SK-N-SH treated with all-trans-retinoic acid at 6 μM for 48 hours (cell line): ENCODE measurements at regions not wholly inside any gene's neighbourhood (a gene's known extent, or its start where the extent isn't known, plus 50 kb on each side); places are given as distances from the start of the nearest gene placed in this dataset.

Source experiments
- GLIS3 ChIP-seq: fragments of 250-450 bp; sonication (Bioruptor Pico); IDR thresholded peaks from 2 replicates; pipeline ENCODE4 v1.5.0; 2020; ENCODE audit warnings: mild to moderate bottlenecking, moderate library complexity
- OSR1 ChIP-seq: fragments of 250-450 bp; sonication (Bioruptor Pico); IDR thresholded peaks from 2 replicates; pipeline ENCODE4 v1.8.0; 2022; ENCODE audit warnings: moderate library complexity, mild to moderate bottlenecking, inconsistent platforms
- POU6F1 ChIP-seq: fragments of 250-450 bp; sonication (Bioruptor Pico); IDR thresholded peaks from 2 replicates; pipeline ENCODE4 v1.8.0; 2021; ENCODE audit warnings: low read depth, mild to moderate bottlenecking, moderate library complexity, borderline replicate concordance
- PPARA ChIP-seq: fragments of 250-450 bp; sonication (Bioruptor Pico); IDR thresholded peaks from 2 replicates; pipeline ENCODE4 v1.5.0; 2020; ENCODE audit warnings: mild to moderate bottlenecking, borderline replicate concordance
- SNAI2 ChIP-seq: fragments of 250-450 bp; sonication (Bioruptor Pico); IDR thresholded peaks from 2 replicates; pipeline ENCODE4 v1.5.0; 2020; ENCODE audit warnings: mild to moderate bottlenecking, moderate library complexity
- TCF4 ChIP-seq: fragments of 250-450 bp; sonication (Bioruptor Pico); IDR thresholded peaks from 2 replicates; pipeline ENCODE4 v1.8.0; 2021; ENCODE audit warnings: mild to moderate bottlenecking, moderate library complexity, borderline replicate concordance
- TOX ChIP-seq: fragments of 250-450 bp; sonication (Bioruptor Pico); IDR thresholded peaks from 2 replicates; pipeline ENCODE4 v1.8.0; 2021; ENCODE audit warnings: mild to moderate bottlenecking, moderate library complexity, borderline replicate concordance
- ZC3H10 ChIP-seq: fragments of 250-450 bp; sonication (Bioruptor Pico); IDR thresholded peaks from 2 replicates; pipeline ENCODE4 v1.5.1; 2021; ENCODE audit warnings: mild to moderate bottlenecking, moderate library complexity
- ZFP3 ChIP-seq: fragments of 250-450 bp; sonication (Bioruptor Pico); IDR thresholded peaks from 2 replicates; pipeline ENCODE4 v1.5.0; 2020; ENCODE audit warnings: mild to moderate bottlenecking, moderate library complexity
- ZNF565 ChIP-seq: fragments of 450-650 bp; formaldehyde crosslinking; conservative IDR thresholded peaks from 2 replicates; pipeline ENCODE4 v1.5.0; 2020; ENCODE audit warnings: low read depth, mild to moderate bottlenecking, moderate library complexity
- TF ChIP-seq, protein P1 (sequence below): fragments of 250-450 bp; sonication (Bioruptor Pico); IDR thresholded peaks from 2 replicates; pipeline ENCODE4 v1.5.0; 2020; ENCODE audit warnings: mild to moderate bottlenecking, moderate library complexity

GRCh38 chr19:33905937-33906577 is 109.4 kb downstream of the KCTD15 start:
- TF ChIP-seq SNAI2 (CRISPR knock-in tag) (no peak), TCF4 (no peak), PPARA (CRISPR knock-in tag) (no peak), OSR1 (no peak), ZFP3 (CRISPR knock-in tag) (no peak), TOX (CRISPR knock-in tag) (no peak), POU6F1 (no peak), ZNF565 (no peak), ZC3H10 (no peak), GLIS3 (no peak)
- TF ChIP-seq, protein P1, sequence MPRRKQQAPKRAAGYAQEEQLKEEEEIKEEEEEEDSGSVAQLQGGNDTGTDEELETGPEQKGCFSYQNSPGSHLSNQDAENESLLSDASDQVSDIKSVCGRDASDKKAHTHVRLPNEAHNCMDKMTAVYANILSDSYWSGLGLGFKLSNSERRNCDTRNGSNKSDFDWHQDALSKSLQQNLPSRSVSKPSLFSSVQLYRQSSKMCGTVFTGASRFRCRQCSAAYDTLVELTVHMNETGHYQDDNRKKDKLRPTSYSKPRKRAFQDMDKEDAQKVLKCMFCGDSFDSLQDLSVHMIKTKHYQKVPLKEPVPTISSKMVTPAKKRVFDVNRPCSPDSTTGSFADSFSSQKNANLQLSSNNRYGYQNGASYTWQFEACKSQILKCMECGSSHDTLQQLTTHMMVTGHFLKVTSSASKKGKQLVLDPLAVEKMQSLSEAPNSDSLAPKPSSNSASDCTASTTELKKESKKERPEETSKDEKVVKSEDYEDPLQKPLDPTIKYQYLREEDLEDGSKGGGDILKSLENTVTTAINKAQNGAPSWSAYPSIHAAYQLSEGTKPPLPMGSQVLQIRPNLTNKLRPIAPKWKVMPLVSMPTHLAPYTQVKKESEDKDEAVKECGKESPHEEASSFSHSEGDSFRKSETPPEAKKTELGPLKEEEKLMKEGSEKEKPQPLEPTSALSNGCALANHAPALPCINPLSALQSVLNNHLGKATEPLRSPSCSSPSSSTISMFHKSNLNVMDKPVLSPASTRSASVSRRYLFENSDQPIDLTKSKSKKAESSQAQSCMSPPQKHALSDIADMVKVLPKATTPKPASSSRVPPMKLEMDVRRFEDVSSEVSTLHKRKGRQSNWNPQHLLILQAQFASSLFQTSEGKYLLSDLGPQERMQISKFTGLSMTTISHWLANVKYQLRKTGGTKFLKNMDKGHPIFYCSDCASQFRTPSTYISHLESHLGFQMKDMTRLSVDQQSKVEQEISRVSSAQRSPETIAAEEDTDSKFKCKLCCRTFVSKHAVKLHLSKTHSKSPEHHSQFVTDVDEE = no peak
